ENCODE measurements at regions not wholly inside any gene's neighbourhood (a gene's known extent, or its start where the extent isn't known, plus 50 kb on each side); places are given as distances from the start of the nearest gene placed in this dataset.

- no peak for DNase-seq (ENCODE audit: low read depth)
- TF ChIP-seq CTCF (conservative IDR thresholded peaks at IDR 0.05; ENCODE audit: control insufficient read depth, insufficient read depth, low read depth, low read length) = no peak
- H3K4me3 ChIP-seq (ENCODE audit: control insufficient read depth, low read depth, low read length) = no peak overlapping the region
Measured at GRCh38 chr13:62704875-62705274, 1289.2 kb upstream of the PCDH20 start.

GRCh38 chr13:62702502-62702901, 1286.9 kb upstream of the PCDH20 start:
- H3K4me3 ChIP-seq (ENCODE audit: control insufficient read depth, low read depth, low read length) = no peak overlapping the region
- no peak for DNase-seq (ENCODE audit: low read depth)

GRCh38 chr13:62697701-62698100, 1282.1 kb upstream of the PCDH20 start:
- H3K4me3 ChIP-seq (ENCODE audit: control insufficient read depth, low read depth, low read length) = no peak overlapping the region
- no peak for TF ChIP-seq CTCF (conservative IDR thresholded peaks at IDR 0.05; ENCODE audit: control insufficient read depth, insufficient read depth, low read depth, low read length)
- no peak for DNase-seq (ENCODE audit: low read depth)

More at GRCh38 chr13:62702502-62702901, 1286.9 kb upstream of the PCDH20 start:
- TF ChIP-seq CTCF (conservative IDR thresholded peaks at IDR 0.05; ENCODE audit: control insufficient read depth, insufficient read depth, low read depth, low read length) = no peak

- no peak for TF ChIP-seq CTCF (conservative IDR thresholded peaks at IDR 0.05; ENCODE audit: control insufficient read depth, insufficient read depth, low read depth, low read length)
- no peak overlapping the region for H3K4me3 ChIP-seq (ENCODE audit: control insufficient read depth, low read depth, low read length)
- DNase-seq (ENCODE audit: low read depth) = no peak
Measured at GRCh38 chr13:62696490-62696889, 1280.8 kb upstream of the PCDH20 start.

- TF ChIP-seq CTCF (conservative IDR thresholded peaks at IDR 0.05; ENCODE audit: control insufficient read depth, insufficient read depth, low read depth, low read length) = no peak
- no peak for DNase-seq (ENCODE audit: low read depth)
- H3K4me3 ChIP-seq (ENCODE audit: control insufficient read depth, low read depth, low read length) = no peak overlapping the region
Measured at GRCh38 chr13:62687732-62688131, 1272.1 kb upstream of the PCDH20 start.

GRCh38 chr13:62684359-62684758, 1268.7 kb upstream of the PCDH20 start:
- TF ChIP-seq CTCF (conservative IDR thresholded peaks at IDR 0.05; ENCODE audit: control insufficient read depth, insufficient read depth, low read depth, low read length) = no peak
- no peak for DNase-seq (ENCODE audit: low read depth)
- no peak overlapping the region for H3K4me3 ChIP-seq (ENCODE audit: control insufficient read depth, low read depth, low read length)

- no peak overlapping the region for H3K4me3 ChIP-seq (ENCODE audit: control insufficient read depth, low read depth, low read length)
- TF ChIP-seq CTCF (conservative IDR thresholded peaks at IDR 0.05; ENCODE audit: control insufficient read depth, insufficient read depth, low read depth, low read length) = no peak
- no peak for DNase-seq (ENCODE audit: low read depth)
Measured at GRCh38 chr13:62682788-62683187, 1267.1 kb upstream of the PCDH20 start.

All from fibroblast of mammary gland (primary cell).